NCI-H2029 treated with DMSO at 0.1 percent for 48 hours (cell line): ENCODE measurements at regions not wholly inside any gene's neighbourhood (a gene's known extent, or its start where the extent isn't known, plus 50 kb on each side); places are given as distances from the start of the nearest gene placed in this dataset.

Experiments used
- DNase-seq: peaks from one replicate; lab custom pipeline; 2025; lab: John Stamatoyannopoulos, UW

GRCh38 chr15:95880031-95880570 is 450.4 kb upstream of the NR2F2 start:
- no peak for DNase-seq

DNA sequence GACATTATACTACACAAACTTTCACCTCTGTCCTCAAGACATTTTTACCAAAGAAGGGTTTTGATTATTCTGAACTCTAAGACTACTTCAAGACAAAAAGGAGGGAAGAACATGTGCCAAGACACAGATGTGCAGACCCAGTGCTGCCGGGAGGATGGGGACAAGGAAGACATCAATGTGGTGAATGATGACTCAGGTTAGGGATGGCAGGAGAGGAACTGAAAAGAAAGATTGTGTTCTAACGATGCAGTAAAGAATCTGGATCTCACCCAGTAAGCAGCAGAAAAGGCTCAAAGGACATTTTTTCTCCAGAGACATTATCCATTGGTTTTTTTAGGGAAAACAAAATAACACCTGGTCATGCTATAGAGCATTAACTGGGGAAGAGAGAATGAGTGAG is 449.9 kb upstream of the NR2F2 start:
- no peak for DNase-seq

DNA sequence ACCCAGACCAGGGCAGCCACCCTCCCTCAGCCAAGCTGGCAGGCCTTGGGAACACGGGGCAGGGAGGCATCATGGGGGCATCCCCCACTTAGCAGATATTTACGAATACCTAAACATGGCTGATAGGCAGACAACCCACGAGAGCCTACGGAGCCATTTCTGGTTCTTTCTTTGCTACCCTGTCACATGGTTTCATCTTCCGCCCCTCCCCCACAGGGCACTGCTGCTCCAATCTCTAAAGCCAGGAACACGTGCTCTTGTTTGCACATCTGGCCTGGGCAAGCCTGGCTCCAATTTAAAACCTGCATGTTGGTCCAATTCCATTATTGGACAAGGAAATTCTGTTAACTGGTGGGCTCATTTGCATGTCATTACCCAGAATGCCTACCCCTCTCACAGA is 447.4 kb upstream of the NR2F2 start:
- no peak for DNase-seq

GRCh38 chr15:95884276-95884675 is 446.2 kb upstream of the NR2F2 start:
- DNase-seq: no peak

DNA sequence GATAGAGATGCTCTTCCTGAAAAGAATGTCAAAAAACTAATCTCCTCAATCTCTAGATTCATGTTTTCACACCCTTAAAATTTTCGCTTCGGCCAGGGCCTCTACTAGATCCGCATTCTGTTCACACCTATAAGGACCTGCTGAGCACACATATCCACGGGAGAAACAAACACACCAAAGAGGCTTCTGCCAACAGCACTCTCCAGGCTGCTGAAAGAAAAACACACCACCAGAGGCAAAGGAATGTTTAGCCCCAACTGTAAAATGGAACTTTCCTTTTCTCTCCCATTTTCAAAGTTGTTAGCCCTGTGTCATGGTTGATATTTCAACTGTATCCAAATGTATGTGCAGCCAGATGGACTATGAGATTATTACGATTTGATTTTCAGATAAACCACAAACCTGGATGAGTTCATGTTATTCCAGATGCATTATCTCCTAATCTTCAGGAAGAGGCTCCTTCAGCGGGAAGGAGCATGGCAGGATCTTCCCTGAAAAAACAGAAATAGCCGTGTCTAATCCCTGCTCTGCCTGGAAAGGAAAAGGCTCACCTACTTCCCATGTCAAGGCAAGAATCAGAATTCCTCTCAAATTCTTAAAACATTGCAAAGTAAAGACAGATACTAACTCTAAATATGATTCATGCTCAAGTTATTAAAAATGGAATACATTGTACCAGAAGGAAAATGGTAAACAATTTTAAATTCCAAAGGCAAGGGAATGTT is 442.7 kb upstream of the NR2F2 start:
- DNase-seq: no peak

DNA sequence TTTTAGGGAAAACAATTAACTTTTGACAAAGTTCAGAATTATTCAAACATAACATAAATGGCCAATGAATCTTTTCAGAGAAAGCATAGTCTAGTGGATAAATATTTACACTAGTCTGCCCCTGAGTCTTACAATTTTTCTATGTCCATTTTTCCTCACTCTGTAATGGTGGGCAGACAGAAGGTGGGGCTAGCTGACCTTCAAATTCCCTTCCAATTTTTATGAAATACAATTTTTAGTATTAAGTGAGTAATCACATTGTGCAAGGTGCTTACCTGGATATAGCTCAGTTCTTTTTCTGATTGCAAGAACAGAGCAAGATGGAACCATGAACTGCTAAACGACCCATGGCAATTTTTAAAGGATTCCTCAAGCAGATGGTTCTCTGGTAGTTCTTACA is 441.7 kb upstream of the NR2F2 start:
- no peak for DNase-seq

GRCh38 chr15:95894407-95894956 is 436.0 kb upstream of the NR2F2 start:
- no peak for DNase-seq

GRCh38 chr15:95895508-95895907 is 435.0 kb upstream of the NR2F2 start:
- DNase-seq: no peak

DNA sequence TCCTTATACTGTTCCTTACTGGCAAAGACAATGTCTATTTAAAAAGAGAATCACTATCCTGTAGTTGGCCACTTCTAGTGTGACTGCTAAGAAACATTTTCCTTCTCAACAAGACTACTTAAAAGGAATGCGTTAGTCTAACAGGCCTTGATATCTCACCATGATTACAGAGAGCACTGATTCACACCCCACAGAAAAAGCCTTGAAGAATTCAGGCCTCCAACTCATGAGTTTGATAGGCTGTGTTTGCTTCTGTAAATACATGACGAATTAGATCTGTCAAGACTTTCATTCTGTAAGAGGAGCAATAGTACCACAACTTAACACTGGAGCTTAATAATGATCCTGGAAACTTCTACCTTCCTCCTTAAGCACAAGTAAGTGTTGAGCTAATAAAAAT is 432.8 kb upstream of the NR2F2 start:
- no peak for DNase-seq

GRCh38 chr15:95898761-95899160 is 431.7 kb upstream of the NR2F2 start:
- no peak for DNase-seq

GRCh38 chr15:95901271-95901670 is 429.2 kb upstream of the NR2F2 start:
- DNase-seq: no peak

DNA sequence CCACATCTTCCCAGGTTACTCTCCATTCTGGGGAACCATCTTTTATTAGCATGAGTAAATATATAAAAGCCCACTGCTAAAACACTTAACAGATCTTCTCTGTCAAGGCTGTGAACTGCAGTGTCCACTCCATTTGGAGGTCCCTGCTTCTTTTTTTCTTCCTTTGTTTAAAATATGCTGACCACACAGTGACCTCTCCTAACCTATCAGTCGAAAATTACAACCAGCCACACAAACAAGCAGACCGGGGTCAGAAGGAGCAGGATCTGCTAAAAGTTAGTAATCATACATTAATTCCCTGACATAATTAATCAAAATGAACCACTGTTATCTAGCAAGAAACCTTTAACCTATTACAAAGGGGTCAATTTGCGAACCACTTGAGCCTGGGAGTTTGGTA is 427.9 kb upstream of the NR2F2 start:
- DNase-seq: no peak

DNA sequence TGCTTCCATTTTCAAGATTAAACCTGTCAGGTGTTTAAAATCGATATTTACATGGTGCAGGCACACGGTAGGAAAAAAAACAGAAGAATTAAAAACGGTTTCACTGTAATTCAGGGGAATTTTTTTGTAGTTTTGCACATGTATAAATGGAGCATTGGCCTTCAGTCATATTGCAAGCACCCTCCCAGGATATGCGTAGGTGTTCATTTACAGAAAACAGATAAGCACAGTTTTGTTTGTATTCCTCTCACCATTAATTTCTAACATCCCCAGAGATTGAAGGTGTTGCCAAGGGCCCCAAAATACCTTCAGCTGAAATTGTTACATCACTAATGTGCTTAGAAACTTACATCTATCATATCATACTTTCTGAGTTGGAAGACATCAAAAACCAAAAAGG is 427.1 kb upstream of the NR2F2 start:
- DNase-seq: no peak

DNA sequence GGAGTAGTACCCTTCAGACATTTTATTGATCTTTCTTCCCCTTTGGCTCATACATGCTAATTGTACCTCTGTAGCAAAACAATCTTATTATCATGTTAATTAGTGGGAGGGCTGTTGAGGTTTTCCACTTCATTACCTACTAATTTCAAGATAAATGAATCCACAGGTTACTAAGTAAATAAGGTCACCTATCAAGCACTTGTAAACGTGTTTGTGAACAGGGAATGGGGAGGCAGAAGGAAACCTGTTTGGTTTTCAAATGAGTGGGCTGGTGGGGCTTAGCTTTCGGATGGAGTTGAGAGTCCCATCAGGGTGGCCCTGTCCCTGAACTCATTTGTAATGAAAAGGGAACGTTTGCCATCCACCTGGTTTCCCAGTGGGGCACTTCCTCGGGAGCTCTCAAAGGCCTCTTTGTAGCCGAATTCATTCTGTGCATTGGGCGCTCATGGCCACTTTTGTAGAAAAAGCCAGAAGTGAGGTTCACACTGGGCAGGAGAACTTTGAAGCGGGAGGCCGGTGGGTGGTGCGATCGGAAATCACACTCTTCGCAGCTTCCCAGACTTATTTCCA is 419.8 kb upstream of the NR2F2 start:
- DNase-seq: no peak

DNA sequence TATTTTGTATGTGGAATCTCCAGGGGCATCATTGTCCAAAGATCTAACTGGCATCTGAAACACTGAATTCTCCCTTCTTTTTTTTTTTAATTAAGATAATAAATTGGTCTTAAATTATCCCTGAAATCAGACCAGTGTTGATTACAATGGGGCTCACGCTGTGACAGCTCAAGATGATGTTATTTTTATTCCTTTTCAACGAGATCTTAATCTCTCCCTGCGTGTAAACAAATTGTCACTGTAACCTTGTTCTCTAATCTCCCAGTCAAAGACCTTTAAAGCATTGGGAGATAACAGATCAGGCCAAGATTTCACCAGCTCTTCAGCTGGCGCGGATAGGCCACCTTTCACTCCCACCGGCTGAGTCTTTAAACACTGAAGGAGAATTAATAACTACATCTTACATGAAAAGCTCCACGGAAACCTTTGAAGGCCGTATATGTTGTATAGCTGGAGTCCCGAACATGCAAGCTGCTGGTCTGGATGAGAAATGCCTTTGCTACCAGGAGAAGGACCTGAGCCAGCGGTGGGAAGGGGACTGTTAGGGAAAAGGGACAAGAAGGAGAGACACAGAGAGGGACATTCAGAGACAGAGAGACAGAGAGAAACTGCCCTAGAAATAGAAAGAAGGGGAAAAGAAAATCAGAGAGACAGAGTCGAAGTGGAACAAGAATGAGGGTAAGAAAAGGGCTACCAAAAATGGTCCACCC is 418.8 kb upstream of the NR2F2 start:
- no peak for DNase-seq

- no peak for DNase-seq
Observed at GRCh38 chr15:95912280-95912625, 418.2 kb upstream of the NR2F2 start.

- no peak for DNase-seq
Observed at GRCh38 chr15:95912728-95913127, 417.8 kb upstream of the NR2F2 start.

GRCh38 chr15:95916568-95916967 is 413.9 kb upstream of the NR2F2 start:
- DNase-seq: no peak

DNA sequence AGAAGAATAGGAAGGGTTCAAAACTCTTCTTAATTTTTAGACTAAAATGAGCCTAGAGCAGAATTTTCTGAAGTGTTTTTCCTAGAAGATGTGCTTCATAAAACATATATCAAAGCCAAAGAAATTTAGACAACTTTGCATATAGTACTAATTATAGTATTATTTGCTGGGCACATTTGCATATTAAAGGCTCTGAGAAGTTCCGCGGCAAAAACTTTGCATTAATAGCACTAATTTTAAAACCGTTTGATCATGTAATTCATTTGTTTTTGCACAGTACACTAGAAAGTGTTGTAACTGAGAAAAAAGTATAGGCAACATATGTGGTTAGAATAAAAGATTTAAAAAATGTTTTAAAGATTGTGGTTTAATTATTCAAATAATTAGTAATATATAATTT is 412.0 kb upstream of the NR2F2 start:
- no peak for DNase-seq

DNA sequence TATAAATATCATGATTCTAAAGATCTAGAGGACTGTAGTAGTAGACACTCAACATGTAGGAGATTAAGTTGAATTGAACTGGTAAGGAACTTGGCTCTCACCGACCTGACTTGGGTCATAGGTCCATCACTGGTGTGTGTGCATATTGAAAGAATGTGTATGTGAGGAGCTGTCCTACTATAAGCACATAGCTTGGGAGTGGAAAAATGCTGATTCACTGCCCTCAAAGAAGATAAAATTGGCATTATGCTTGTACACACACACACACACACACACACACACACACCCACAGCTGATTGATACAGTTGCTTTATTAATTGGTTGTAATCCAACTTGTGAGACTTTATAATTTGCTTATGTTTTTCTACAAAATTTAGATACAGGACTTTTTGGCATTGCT is 411.0 kb upstream of the NR2F2 start:
- DNase-seq: no peak

- no peak for DNase-seq
Observed at GRCh38 chr15:95921404-95921803, 409.1 kb upstream of the NR2F2 start.

- no peak for DNase-seq
Observed at GRCh38 chr15:95922431-95922830, 408.1 kb upstream of the NR2F2 start.

DNA sequence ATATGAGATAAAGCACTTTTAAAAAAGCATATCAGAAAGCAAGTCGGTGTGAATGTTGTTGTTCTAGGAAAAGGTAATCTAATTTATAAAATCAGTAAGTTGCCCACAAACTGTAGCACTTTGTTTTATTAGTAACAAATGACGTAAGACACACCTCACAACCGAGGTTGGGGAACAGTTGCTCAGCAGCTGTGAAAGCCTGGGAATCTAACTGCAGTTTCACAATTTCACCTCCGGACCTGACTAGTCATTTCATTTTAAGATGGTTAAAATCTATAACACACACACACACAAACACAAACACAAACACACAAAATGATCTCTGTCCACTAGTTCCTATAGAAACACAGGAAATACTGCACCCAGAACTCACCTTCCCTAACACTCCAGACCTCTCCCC is 406.7 kb upstream of the NR2F2 start:
- no peak for DNase-seq
